CD14-positive monocyte (primary cell): ENCODE measurements at regions not wholly inside any gene's neighbourhood (a gene's known extent, or its start where the extent isn't known, plus 50 kb on each side); places are given as distances from the start of the nearest gene placed in this dataset.

Experiments used
- DNase-seq, 3 donors: peaks; one replicate each; pipeline ENCODE4 v3.0.0-alpha.2; 2011 to 2022
- H2AFZ ChIP-seq: 2 replicates; pipeline ENCODE4 v1.6.0; 2012; ENCODE audit warnings: mild to moderate bottlenecking, low read depth, low read length, inconsistent platforms; ENCODE audit not compliant: insufficient read depth, poor library complexity, severe bottlenecking
- H3K27ac ChIP-seq, 2 donors: 1 replicate in 1 of 2; 2 replicates in 1 of 2; pipeline ENCODE4 v1.5.1; 2012 to 2013; ENCODE audit warnings: low read length in 2 of 2, control low read depth in 1 of 2, inconsistent platforms in 1 of 2, low read depth in 1 of 2, mild to moderate bottlenecking in 1 of 2
- H3K27me3 ChIP-seq, 2 donors: one replicate each; pipeline versions ENCODE4 v1.6.0 to v1.6.1; 2011 to 2013; ENCODE audit warnings: low read length in 2 of 2; ENCODE audit not compliant: control insufficient read depth in 2 of 2, insufficient read depth in 2 of 2
- H3K36me3 ChIP-seq, 2 donors: replicated peaks in 1 of 2; 1 replicate in 1 of 2; 2 replicates in 1 of 2; pipeline versions ENCODE4 v1.5.1 to v1.6.1; 2012 to 2013; ENCODE audit warnings: low read length in 2 of 2, control low read depth in 1 of 2, inconsistent platforms in 1 of 2, mild to moderate bottlenecking in 1 of 2; ENCODE audit not compliant: insufficient read depth in 2 of 2, control insufficient read depth in 1 of 2
- H3K4me1 ChIP-seq, 2 donors: 1 replicate in 1 of 2; 2 replicates in 1 of 2; pipeline versions ENCODE4 v1.5.1 to v1.6.1; 2012 to 2013; ENCODE audit warnings: low read length in 2 of 2, control low read depth in 1 of 2, inconsistent platforms in 1 of 2, mild to moderate bottlenecking in 1 of 2, moderate library complexity in 1 of 2; ENCODE audit not compliant: insufficient read depth in 2 of 2, control insufficient read depth in 1 of 2
- H3K4me2 ChIP-seq: replicated peaks from 2 replicates; pipeline ENCODE3; 2012; ENCODE audit warnings: low read length, moderate library complexity, mild to moderate bottlenecking; ENCODE audit not compliant: poor library complexity, severe bottlenecking; ENCODE audit errors: extremely low read depth
- H3K4me3 ChIP-seq, 3 experiments: fragments of 200-600 bp in 1 of 3; sonication (generic) in 1 of 3; replicated peaks in 1 of 3; 1 replicate in 2 of 3; 2 replicates in 1 of 3; pipeline ENCODE4 v1.5.1; 2011 to 2013; ENCODE audit warnings: low read length in 3 of 3, mild to moderate bottlenecking in 3 of 3, control low read depth in 2 of 3, low read depth in 2 of 3, inconsistent platforms in 1 of 3, moderate library complexity in 1 of 3
- H3K79me2 ChIP-seq: 2 replicates; pipeline ENCODE4 v1.6.0; 2012; ENCODE audit warnings: mild to moderate bottlenecking, control low read depth, inconsistent platforms, low read length, moderate library complexity; ENCODE audit not compliant: insufficient read depth
- H3K9ac ChIP-seq: 2 replicates; pipeline ENCODE4 v1.6.0; 2017; ENCODE audit warnings: low read length, mild to moderate bottlenecking; ENCODE audit not compliant: insufficient read depth, poor library complexity, severe bottlenecking
- H3K9me3 ChIP-seq, 2 donors: replicated peaks in 1 of 2; 1 replicate in 1 of 2; 2 replicates in 1 of 2; pipeline versions ENCODE4 v1.5.1 to v1.6.1; 2012 to 2013; ENCODE audit warnings: low read length in 2 of 2, control low read depth in 1 of 2; ENCODE audit not compliant: control insufficient read depth in 1 of 2, insufficient read depth in 1 of 2
- H4K20me1 ChIP-seq: 2 replicates; pipeline ENCODE4 v1.6.0; 2012; ENCODE audit warnings: mild to moderate bottlenecking, low read length, control low read depth, moderate library complexity; ENCODE audit not compliant: insufficient read depth
- H3K27ac Mint-ChIP-seq, 7 donors: one replicate each; pipeline ENCODE4 v1.8.0; 2020; ENCODE audit warnings: mild to moderate bottlenecking in 7 of 7, mixed read lengths in 7 of 7, moderate library complexity in 6 of 7, inconsistent platforms in 2 of 7
- H3K27me3 Mint-ChIP-seq, 3 donors: one replicate each; pipeline ENCODE4 v1.8.0; 2021 to 2022; ENCODE audit warnings: low read depth in 3 of 3, mild to moderate bottlenecking in 3 of 3, mixed read lengths in 3 of 3, moderate library complexity in 3 of 3, inconsistent platforms in 1 of 3
- H3K36me3 Mint-ChIP-seq, 2 donors: one replicate each; pipeline ENCODE4 v1.8.0; 2020; ENCODE audit warnings: mixed read lengths in 2 of 2, inconsistent platforms in 1 of 2, mild to moderate bottlenecking in 1 of 2
- H3K4me1 Mint-ChIP-seq: one replicate; pipeline ENCODE4 v1.8.0; 2020; ENCODE audit warnings: mild to moderate bottlenecking, mixed read lengths
- H3K4me3 Mint-ChIP-seq, 2 donors: one replicate each; pipeline ENCODE4 v1.8.0; 2020; ENCODE audit warnings: mild to moderate bottlenecking in 2 of 2, mixed read lengths in 2 of 2, moderate library complexity in 1 of 2
- H3K9me3 Mint-ChIP-seq, 7 donors: one replicate each; pipeline ENCODE4 v1.8.0; 2020 to 2022; ENCODE audit warnings: mixed read lengths in 7 of 7, mild to moderate bottlenecking in 6 of 7, moderate library complexity in 6 of 7, inconsistent platforms in 2 of 7
- WGBS: methylation state at CpG from one replicate; pipeline ENCODE4 v1.1.5; 2013; ENCODE audit warnings: missing lambda C conversion rate; ENCODE audit not compliant: insufficient coverage; 5-methylcytosine and 5-hydroxymethylcytosine counted together
- intact Hi-C, 2 donors: fragments of 100-400 bp; cut with micrococcal nuclease; formaldehyde crosslinking; loops; one replicate each; pipeline versions ENCODE4 v1.15.0 to v1.15.1; 2023
- TF ChIP-seq, protein P1 (sequence below): fragments of 200-600 bp; IDR thresholded peaks from one replicate; pipeline ENCODE4 v1.8.0; 2022; ENCODE audit warnings: antibody characterized with exemption, mild to moderate bottlenecking

DNA sequence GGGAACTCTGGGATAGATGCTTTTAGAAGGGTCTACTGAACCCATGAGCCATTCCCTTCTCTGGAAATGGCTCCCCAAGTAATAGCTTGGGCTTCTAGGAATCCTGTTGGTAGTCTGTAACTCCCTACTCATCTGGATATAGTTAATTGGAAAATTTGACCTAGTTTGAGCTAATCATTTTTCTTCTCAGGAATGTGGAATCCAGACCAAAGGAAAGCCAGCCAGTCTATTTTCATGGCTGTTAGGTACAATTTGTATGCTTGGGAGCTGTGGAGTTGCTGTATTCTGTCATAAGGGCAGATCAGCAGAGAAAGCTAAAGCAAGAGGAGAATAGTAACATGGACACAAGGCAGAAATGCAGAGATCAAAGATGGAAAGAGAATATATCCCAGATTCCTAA is 71.6 kb upstream of the C1GALT1 start:
- Mint-ChIP-seq H3K27ac (no peak overlapping the region), H3K36me3 (no peaks in the 10 kb centered on the region), H3K4me3 (no peak overlapping the region), H3K27me3 (peaks cover 0 to 7% (median 0%) of the 10 kb centered on the region in 3 donors), H3K4me1 (peaks cover 14% of the 10 kb centered on the region), H3K9me3 (peaks cover 0 to 12% (median 8%) of the 10 kb centered on the region in 7 donors)
- no peaks in the 10 kb centered on the region for H3K36me3 ChIP-seq
- H3K4me1 ChIP-seq = peaks cover 0 to 14% of the 10 kb centered on the region in 2 donors
- H2AFZ ChIP-seq = no peak overlapping the region
- no peaks in the 10 kb centered on the region for H3K79me2 ChIP-seq
- TF ChIP-seq, protein P1, sequence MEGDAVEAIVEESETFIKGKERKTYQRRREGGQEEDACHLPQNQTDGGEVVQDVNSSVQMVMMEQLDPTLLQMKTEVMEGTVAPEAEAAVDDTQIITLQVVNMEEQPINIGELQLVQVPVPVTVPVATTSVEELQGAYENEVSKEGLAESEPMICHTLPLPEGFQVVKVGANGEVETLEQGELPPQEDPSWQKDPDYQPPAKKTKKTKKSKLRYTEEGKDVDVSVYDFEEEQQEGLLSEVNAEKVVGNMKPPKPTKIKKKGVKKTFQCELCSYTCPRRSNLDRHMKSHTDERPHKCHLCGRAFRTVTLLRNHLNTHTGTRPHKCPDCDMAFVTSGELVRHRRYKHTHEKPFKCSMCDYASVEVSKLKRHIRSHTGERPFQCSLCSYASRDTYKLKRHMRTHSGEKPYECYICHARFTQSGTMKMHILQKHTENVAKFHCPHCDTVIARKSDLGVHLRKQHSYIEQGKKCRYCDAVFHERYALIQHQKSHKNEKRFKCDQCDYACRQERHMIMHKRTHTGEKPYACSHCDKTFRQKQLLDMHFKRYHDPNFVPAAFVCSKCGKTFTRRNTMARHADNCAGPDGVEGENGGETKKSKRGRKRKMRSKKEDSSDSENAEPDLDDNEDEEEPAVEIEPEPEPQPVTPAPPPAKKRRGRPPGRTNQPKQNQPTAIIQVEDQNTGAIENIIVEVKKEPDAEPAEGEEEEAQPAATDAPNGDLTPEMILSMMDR = no peak
- DNase-seq = no peak
- H3K4me2 ChIP-seq = no peak overlapping the region
- no peak overlapping the region for H3K4me3 ChIP-seq
- peaks cover 0 to 6% of the 10 kb centered on the region in 2 donors for H3K9me3 ChIP-seq
- intact Hi-C loops = no loop called here
- no peaks in the 10 kb centered on the region for H4K20me1 ChIP-seq
- H3K27ac ChIP-seq = no peak overlapping the region
- H3K9ac ChIP-seq = no peak overlapping the region
- no peaks in the 10 kb centered on the region for H3K27me3 ChIP-seq

DNA sequence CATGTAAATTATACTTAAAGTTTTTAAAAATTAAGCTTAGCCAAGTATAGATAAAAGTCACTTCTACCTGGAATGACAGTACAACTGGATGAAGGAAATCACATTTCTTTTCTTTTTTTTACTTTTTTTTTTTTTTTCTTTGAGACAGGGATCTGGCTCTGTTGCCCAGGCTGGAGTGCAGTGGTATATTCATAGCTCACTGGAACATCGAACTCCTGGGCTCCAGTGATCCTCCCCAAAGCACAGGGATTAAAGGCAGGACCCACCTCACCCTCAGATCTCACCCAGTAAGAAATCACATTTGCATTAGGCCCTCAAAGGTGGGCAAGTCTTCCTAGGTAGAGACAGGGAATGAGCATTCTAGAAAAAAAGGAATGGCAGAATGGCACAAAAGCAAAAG is 69.5 kb upstream of the C1GALT1 start:
- no peak overlapping the region for H3K27ac ChIP-seq
- H3K9me3 ChIP-seq = peaks cover 0 to 6% of the 10 kb centered on the region in 2 donors
- no peaks in the 10 kb centered on the region for H3K27me3 ChIP-seq
- TF ChIP-seq, protein P1 = no peak
- Mint-ChIP-seq H3K36me3 (no peaks in the 10 kb centered on the region), H3K27me3 (peaks cover 0 to 7% (median 0%) of the 10 kb centered on the region in 3 donors), H3K9me3 (peaks cover 0 to 12% (median 8%) of the 10 kb centered on the region in 7 donors), H3K4me1 (peaks cover 14% of the 10 kb centered on the region), H3K27ac (no peak overlapping the region), H3K4me3 (no peak overlapping the region)
- H2AFZ ChIP-seq = no peak overlapping the region
- no peak overlapping the region for H3K4me2 ChIP-seq
- DNase-seq = no peak
- H3K9ac ChIP-seq = no peak overlapping the region
- intact Hi-C loops = no loop called here
- peaks cover 0 to 14% of the 10 kb centered on the region in 2 donors for H3K4me1 ChIP-seq
- H3K79me2 ChIP-seq = no peaks in the 10 kb centered on the region
- no peak overlapping the region for H3K4me3 ChIP-seq
- no peaks in the 10 kb centered on the region for H3K36me3 ChIP-seq
- WGBS = no CpG with 5 or more reads among the region's 1 CpG
- no peaks in the 10 kb centered on the region for H4K20me1 ChIP-seq
